ENCODE measurements at regions not wholly inside any gene's neighbourhood (a gene's known extent, or its start where the extent isn't known, plus 50 kb on each side); places are given as distances from the start of the nearest gene placed in this dataset.

GRCh38 chr7:128171-129080, 63.9 kb upstream of the FAM20C start:
- Histone ChIP-seq H2AK5ac (ENCODE audit: low read depth, low read length) (no peak overlapping the region), H2BK5ac (ENCODE audit: low read depth, low read length, poor library complexity, severe bottlenecking) (no peak overlapping the region), H3K9me3 (ENCODE audit: control insufficient read depth, insufficient read depth, low read length) (no peaks in the 10 kb centered on the region), H3K27ac (ENCODE audit: insufficient read depth, low read length) (no peak overlapping the region), H2BK20ac (ENCODE audit: low read depth, low read length) (no peak overlapping the region), H3K27me3 (ENCODE audit: control insufficient read depth, insufficient read depth, low read length) (peaks cover 9% of the 10 kb centered on the region), H3K36me3 (ENCODE audit: control insufficient read depth, insufficient read depth, low read length) (no peaks in the 10 kb centered on the region), H4K8ac (ENCODE audit: low read depth in 2 of 2, low read length in 2 of 2) (no peak overlapping the region), H3K4ac (ENCODE audit: low read depth, low read length) (no peak overlapping the region), H3K79me1 (ENCODE audit: low read depth in 1 of 2, low read length in 2 of 2) (no peaks in the 10 kb centered on the region), H3K9ac (ENCODE audit: low read depth, low read length) (no peak overlapping the region), H2AK9ac (replicated peaks; ENCODE audit: low read depth, low read length, poor library complexity) (peak overlapping the region; percentile 9), H2BK15ac (ENCODE audit: low read depth, low read length) (no peak overlapping the region), H3K18ac (ENCODE audit: low read depth, low read length) (no peak overlapping the region), H4K91ac (ENCODE audit: insufficient read depth, low read depth, low read length) (no peak overlapping the region), H3K56ac (ENCODE audit: extremely low read depth, insufficient read depth, low read length) (no peak overlapping the region), H3K4me1 (ENCODE audit: control insufficient read depth, insufficient read depth, low read length) (peaks cover 7% of the 10 kb centered on the region; the same call in 1 of the 2 replicates), H4K20me1 (ENCODE audit: insufficient read depth, low read length) (no peaks in the 10 kb centered on the region), H4K5ac (ENCODE audit: low read depth, low read length) (no peak overlapping the region), H3K14ac (replicated peaks; ENCODE audit: low read depth, low read length) (no peak overlapping the region), H3K4me2 (ENCODE audit: low read depth, low read length) (no peak overlapping the region), H2AFZ (replicated peaks; ENCODE audit: low read length, poor library complexity) (no peak overlapping the region), H2BK120ac (ENCODE audit: low read depth, low read length) (no peak overlapping the region), H3K9me1 (ENCODE audit: insufficient read depth, low read length) (no peaks in the 10 kb centered on the region), H3K4me3 (ENCODE audit: insufficient read depth, low read depth, low read length) (no peak overlapping the region), H3K23ac (ENCODE audit: low read depth, low read length) (no peak overlapping the region)
- ChIA-PET CTCF (no interaction called here), POLR2A (ENCODE audit: unreplicated experiment) (no interaction called here)
- in situ Hi-C loops (cut with MboI; ENCODE audit: low sequenced_read_pairs) (no loop called here), dilution Hi-C loops (cut with HindIII; ENCODE audit: low sequenced_read_pairs, unreplicated experiment) (no loop called here), intact Hi-C loops (cut with micrococcal nuclease) (no loop called here)
- BruUV-seq (replicated peaks) = no TSS peak
- 73% methylated on average over 7 of the region's 23 CpGs; no CpG with 5 or more reads in 1 of the 2 experiments for WGBS, 2 experiments (ENCODE audit: extremely low coverage in 2 of 2, insufficient read length in 1 of 2)
- DNase-seq (no peak), ATAC-seq (ENCODE audit: low read depth) (no peak)
- no peak for TF ChIP-seq SMC3 (IDR thresholded peaks at IDR 0.05; ENCODE audit: low read depth, low read length)
- no peak for TF ChIP-seq USF2 (IDR thresholded peaks at IDR 0.05; ENCODE audit: low read depth, low read length)
- TF ChIP-seq RCOR1 (IDR thresholded peaks at IDR 0.05; ENCODE audit: insufficient replicate concordance, low read length) = no peak

Data from IMR-90 (cell line).